ENCODE measurements at regions not wholly inside any gene's neighbourhood (a gene's known extent, or its start where the extent isn't known, plus 50 kb on each side); places are given as distances from the start of the nearest gene placed in this dataset.
A peak's percentile ranks its signal among the peaks of the same experiment; 100 is the strongest.

- TF ChIP-seq, protein P1, sequence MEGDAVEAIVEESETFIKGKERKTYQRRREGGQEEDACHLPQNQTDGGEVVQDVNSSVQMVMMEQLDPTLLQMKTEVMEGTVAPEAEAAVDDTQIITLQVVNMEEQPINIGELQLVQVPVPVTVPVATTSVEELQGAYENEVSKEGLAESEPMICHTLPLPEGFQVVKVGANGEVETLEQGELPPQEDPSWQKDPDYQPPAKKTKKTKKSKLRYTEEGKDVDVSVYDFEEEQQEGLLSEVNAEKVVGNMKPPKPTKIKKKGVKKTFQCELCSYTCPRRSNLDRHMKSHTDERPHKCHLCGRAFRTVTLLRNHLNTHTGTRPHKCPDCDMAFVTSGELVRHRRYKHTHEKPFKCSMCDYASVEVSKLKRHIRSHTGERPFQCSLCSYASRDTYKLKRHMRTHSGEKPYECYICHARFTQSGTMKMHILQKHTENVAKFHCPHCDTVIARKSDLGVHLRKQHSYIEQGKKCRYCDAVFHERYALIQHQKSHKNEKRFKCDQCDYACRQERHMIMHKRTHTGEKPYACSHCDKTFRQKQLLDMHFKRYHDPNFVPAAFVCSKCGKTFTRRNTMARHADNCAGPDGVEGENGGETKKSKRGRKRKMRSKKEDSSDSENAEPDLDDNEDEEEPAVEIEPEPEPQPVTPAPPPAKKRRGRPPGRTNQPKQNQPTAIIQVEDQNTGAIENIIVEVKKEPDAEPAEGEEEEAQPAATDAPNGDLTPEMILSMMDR (IDR thresholded peaks at IDR 0.05), result peak in 2 of 4 donors; percentile 11 to 23
- no peak for TF ChIP-seq POLR2A (IDR thresholded peaks at IDR 0.05)
- ATAC-seq, result no peak
- H3K4me1 ChIP-seq, result no peaks in the 10 kb centered on the region
- H3K4me3 ChIP-seq, result no peak overlapping the region
- 71% methylated on average over 5 of the region's 5 CpGs for WGBS (ENCODE audit: insufficient coverage, low coverage, low lambda C conversion rate, missing lambda C conversion rate)
- H3K27me3 ChIP-seq, result no peaks in the 10 kb centered on the region
- intact Hi-C loops (cut with DNase I), result no loop called here
- DNase-seq, result no peak
- H3K9me3 ChIP-seq, result no peaks in the 10 kb centered on the region
- H3K27ac ChIP-seq, result no peak overlapping the region
- no peaks in the 10 kb centered on the region for H3K36me3 ChIP-seq
Observed at GRCh38 chr1:219544163-219544846, 68.6 kb downstream of the ZC3H11B start.

DNA sequence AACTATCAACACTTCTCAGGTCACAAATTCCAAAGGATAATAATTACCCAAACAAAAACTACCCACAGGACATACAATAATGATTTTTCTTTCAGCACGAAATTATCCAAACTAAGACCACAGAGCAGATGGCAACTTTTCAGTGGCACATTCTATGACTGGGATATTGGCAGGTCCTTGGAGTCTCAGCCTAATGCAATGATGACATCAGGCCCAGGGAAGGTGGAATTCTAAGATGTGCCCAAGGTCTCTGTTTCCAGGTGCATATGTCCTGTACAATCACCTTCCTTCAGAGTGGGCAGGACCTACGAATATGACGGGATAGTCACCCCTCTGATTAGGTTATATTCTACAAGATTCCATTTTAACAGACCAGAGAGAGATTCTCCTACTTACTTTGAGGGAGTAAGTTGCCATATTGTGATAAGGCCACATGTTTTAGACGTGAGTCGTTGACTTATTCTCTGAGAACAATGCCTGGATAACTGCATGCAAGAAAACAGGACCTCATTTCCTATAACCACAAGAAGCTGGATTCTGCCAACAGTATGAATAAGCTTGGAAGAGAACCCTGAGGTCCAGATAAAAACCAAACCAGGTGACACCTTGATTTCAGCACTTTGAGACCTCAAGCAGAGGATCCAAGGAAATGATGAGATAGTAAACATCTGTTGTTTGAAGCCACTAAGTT, 69.9 kb downstream of the ZC3H11B start:
- 68% methylated on average over 5 of the region's 5 CpGs for WGBS (ENCODE audit: insufficient coverage, low coverage, low lambda C conversion rate, missing lambda C conversion rate)
- ATAC-seq (no peak), DNase-seq (no peak)
- Histone ChIP-seq H3K36me3 (no peaks in the 10 kb centered on the region), H3K4me3 (no peak overlapping the region), H3K27me3 (no peaks in the 10 kb centered on the region), H3K9me3 (no peaks in the 10 kb centered on the region), H3K4me1 (no peaks in the 10 kb centered on the region), H3K27ac (no peak overlapping the region)
- intact Hi-C loops (cut with DNase I), result no loop called here
- no peak for TF ChIP-seq POLR2A (IDR thresholded peaks at IDR 0.05)
- TF ChIP-seq, protein P1 (IDR thresholded peaks at IDR 0.05), result no peak

- TF ChIP-seq, protein P1 (IDR thresholded peaks at IDR 0.05), result no peak
- no peak for TF ChIP-seq POLR2A (IDR thresholded peaks at IDR 0.05)
- Histone ChIP-seq H3K36me3 (no peaks in the 10 kb centered on the region), H3K4me3 (no peak overlapping the region), H3K27me3 (no peaks in the 10 kb centered on the region), H3K9me3 (no peaks in the 10 kb centered on the region), H3K4me1 (no peaks in the 10 kb centered on the region), H3K27ac (no peak overlapping the region)
- ATAC-seq (no peak), DNase-seq (no peak)
- intact Hi-C loops (cut with DNase I), result no loop called here
Observed at GRCh38 chr1:219541946-219542345, 71.0 kb downstream of the ZC3H11B start.

- no peak overlapping the region for H3K27ac ChIP-seq
- no peak overlapping the region for H3K4me3 ChIP-seq
- H3K4me1 ChIP-seq, result no peaks in the 10 kb centered on the region
- ATAC-seq (no peak), DNase-seq (no peak)
- intact Hi-C loops (cut with DNase I), result no loop called here
- no peaks in the 10 kb centered on the region for H3K9me3 ChIP-seq
- no peaks in the 10 kb centered on the region for H3K27me3 ChIP-seq
- no peak for TF ChIP-seq POLR2A (IDR thresholded peaks at IDR 0.05)
- TF ChIP-seq, protein P1 (IDR thresholded peaks at IDR 0.05), result no peak
- WGBS (ENCODE audit: insufficient coverage, low coverage, low lambda C conversion rate, missing lambda C conversion rate), result 51% methylated on average over 3 of the region's 3 CpGs
- H3K36me3 ChIP-seq, result no peaks in the 10 kb centered on the region
Observed at GRCh38 chr1:219539645-219540254, 73.2 kb downstream of the ZC3H11B start.
